DMS 273 (cell line): ENCODE measurements at regions not wholly inside any gene's neighbourhood (a gene's known extent, or its start where the extent isn't known, plus 50 kb on each side); places are given as distances from the start of the nearest gene placed in this dataset.
"Not testable (repeated sequence)": the region's sequence is repeated elsewhere in the genome, so short reads cannot be mapped to it uniquely, and the experiment has no call there.

Experiments used
- DNase-seq: peaks from one replicate; lab custom pipeline; 2025; ENCODE audit not compliant: unreplicated experiment; lab: John Stamatoyannopoulos, UW

- no peak for DNase-seq
Observed at GRCh38 chr22:44580176-44581095, 82.4 kb upstream of the RTL6 start.

- no peak for DNase-seq
Observed at GRCh38 chr22:44578516-44579230, 80.6 kb upstream of the RTL6 start.

- no peak for DNase-seq
Observed at GRCh38 chr22:44578110-44578457, 80.1 kb upstream of the RTL6 start.

- DNase-seq = no peak
Observed at GRCh38 chr22:44577391-44578109, 79.5 kb upstream of the RTL6 start.

GRCh38 chr22:44576311-44577260, 78.6 kb upstream of the RTL6 start:
- no peak for DNase-seq

- no peak for DNase-seq
Observed at GRCh38 chr22:44575381-44576268, 77.6 kb upstream of the RTL6 start.

GRCh38 chr22:44574640-44575380, 76.8 kb upstream of the RTL6 start:
- no peak for DNase-seq

GRCh38 chr22:44574057-44574639, 76.1 kb upstream of the RTL6 start:
- DNase-seq = peak; percentile 18

GRCh38 chr22:44573451-44573850, 75.4 kb upstream of the RTL6 start:
- DNase-seq = no peak

DNA sequence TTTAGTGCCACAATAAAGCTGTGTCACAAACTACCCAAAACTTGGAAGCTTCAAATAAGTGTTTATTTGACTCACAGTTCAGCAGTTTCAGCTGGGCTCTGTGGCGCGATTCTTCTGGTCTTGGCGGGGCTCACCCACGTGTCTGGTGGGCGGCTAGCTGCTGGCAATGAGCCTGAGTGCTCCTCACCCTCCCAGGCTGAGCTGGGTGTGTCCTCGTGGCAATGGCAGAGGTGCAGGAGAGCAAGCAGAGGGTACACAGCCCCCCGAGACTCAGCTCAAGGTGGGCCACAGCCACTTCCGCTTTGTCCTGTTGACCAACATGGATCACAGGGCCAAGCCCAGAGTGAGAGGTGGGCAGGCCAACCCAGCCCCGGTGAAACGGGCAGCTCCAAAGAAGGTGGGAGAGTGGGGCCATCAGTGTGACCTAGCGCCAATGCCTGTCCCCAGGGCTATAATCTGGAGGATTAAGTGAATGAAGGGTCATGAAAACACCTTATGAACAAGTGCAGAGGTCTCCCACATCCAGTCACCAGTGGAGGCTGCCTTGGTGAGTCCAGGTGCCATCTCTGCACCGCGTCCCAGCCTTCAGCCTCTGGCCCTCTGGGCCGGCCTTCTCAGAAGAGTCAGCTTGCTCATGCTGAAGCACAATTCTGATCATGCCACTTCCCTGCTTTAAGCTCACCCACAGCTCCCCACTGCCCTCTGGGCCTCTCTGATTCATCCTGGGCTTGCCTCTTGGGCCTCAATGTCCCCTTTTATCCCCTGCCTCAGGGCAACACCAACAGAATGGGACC, 74.6 kb upstream of the RTL6 start:
- no peak for DNase-seq

DNA sequence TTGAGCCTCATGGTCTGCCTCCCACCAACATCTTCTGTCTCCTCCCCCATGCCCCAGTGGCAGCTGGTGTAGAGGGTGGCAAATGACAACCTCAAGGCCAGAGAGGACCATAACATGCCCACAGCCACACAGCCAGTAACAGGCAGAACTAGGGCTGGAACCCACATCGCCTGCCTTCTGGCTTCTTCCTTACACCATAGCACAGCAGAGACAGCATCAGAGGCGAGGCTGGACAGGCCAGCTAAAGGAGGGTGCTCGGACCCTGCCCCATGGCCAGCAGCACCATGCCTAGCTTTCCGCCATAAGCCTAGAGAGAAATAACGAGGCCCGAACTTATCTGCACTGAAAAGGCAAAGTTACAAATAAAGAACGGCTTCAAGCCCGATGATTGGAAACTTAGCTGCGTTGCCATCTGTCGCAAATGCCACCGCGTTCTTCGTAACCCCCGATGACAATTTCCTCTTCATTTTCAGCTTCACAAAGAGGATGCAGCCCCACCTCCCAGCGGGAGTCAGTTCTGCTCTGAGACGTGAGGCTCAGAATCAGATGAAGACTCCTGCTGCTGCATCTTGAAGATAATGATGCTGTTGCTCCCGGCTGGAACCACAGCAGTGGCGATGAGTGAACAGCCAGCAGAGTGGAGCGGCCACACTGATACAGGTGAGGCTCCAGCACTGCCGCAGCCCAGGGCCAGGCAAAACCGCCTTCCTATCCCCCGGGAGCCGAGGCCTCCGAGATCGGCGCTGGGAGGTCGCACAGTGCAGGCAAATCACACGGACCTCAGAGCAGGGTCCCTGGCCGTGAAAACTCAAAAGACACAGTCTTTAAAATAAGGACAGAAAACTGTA, 73.8 kb upstream of the RTL6 start:
- no peak for DNase-seq

- no peak for DNase-seq
Observed at GRCh38 chr22:44570476-44571445, 72.7 kb upstream of the RTL6 start.

DNA sequence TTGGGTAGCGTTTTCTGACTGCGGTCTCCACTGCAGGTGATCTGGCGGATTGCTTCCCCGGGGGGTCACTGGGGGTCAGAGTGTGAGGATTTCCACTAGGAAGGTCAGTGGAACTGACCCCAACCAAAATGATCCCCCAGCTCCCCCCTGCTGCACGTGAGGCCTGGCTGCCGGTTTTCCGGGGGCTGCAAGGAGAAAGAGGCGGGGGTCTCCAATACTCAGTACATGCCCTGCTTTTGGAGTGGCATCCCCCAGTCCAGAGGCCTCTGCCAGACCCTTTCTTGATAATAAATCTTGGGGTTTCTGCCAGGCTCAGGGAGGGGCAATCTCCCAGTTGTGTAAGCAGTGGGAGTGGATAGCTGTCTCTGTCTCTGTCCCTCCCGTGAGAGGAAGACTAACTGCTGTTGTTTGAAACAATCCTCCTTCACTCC, 71.5 kb upstream of the RTL6 start:
- no peak for DNase-seq

GRCh38 chr22:44567846-44568493, 69.9 kb upstream of the RTL6 start:
- peak; percentile 42 for DNase-seq

- DNase-seq = not testable (repeated sequence)
Observed at GRCh38 chr22:44567378-44567841, 69.4 kb upstream of the RTL6 start.
